Dendritic cell treated with granulocyte-macrophage colony-stimulating factor and Interleukin-4, amounts not matched to agents 40 ng/mL and 50 ng/mL, for 4 days (primary cell): ENCODE measurements at regions not wholly inside any gene's neighbourhood (a gene's known extent, or its start where the extent isn't known, plus 50 kb on each side); places are given as distances from the start of the nearest gene placed in this dataset.

Experiments used
- H3K27ac Mint-ChIP-seq: one replicate; pipeline ENCODE4 v1.8.0; 2022; ENCODE audit warnings: mild to moderate bottlenecking, mixed read lengths
- H3K27me3 Mint-ChIP-seq: one replicate; pipeline ENCODE4 v1.8.0; 2022; ENCODE audit warnings: mild to moderate bottlenecking, mixed read lengths
- H3K36me3 Mint-ChIP-seq: one replicate; pipeline ENCODE4 v1.8.0; 2022; ENCODE audit warnings: low read depth, mixed read lengths
- H3K4me1 Mint-ChIP-seq: one replicate; pipeline ENCODE4 v1.8.0; 2022; ENCODE audit warnings: low read depth, mixed read lengths
- H3K4me3 Mint-ChIP-seq: one replicate; pipeline ENCODE4 v1.8.0; 2022; ENCODE audit warnings: mild to moderate bottlenecking, moderate library complexity, mixed read lengths
- H3K9me3 Mint-ChIP-seq: one replicate; pipeline ENCODE4 v1.8.0; 2022; ENCODE audit warnings: mixed read lengths
- intact Hi-C: fragments of 100-400 bp; cut with micrococcal nuclease; formaldehyde crosslinking; loops from one replicate; pipeline ENCODE4 v1.15.0; 2022

GRCh38 chr18:56326336-56327072 is 311.9 kb downstream of the TXNL1 start:
- Mint-ChIP-seq H3K4me1 (peaks cover 2% of the 10 kb centered on the region), H3K27ac (no peak overlapping the region), H3K36me3 (no peaks in the 10 kb centered on the region), H3K9me3 (no peaks in the 10 kb centered on the region), H3K4me3 (no peak overlapping the region), H3K27me3 (no peaks in the 10 kb centered on the region)
- intact Hi-C loops: no loop called here

- Mint-ChIP-seq H3K4me1 (peaks cover 20% of the 10 kb centered on the region), H3K36me3 (no peaks in the 10 kb centered on the region), H3K27ac (no peak overlapping the region), H3K27me3 (no peaks in the 10 kb centered on the region), H3K9me3 (no peaks in the 10 kb centered on the region), H3K4me3 (no peak overlapping the region)
- intact Hi-C loops: no loop called here
These were observed 314.7 kb downstream of the TXNL1 start for GRCh38 chr18:56323673-56324072.

GRCh38 chr18:56322406-56322805 is 316.0 kb downstream of the TXNL1 start:
- Mint-ChIP-seq H3K4me1 (peaks cover 28% of the 10 kb centered on the region), H3K9me3 (no peaks in the 10 kb centered on the region)
- intact Hi-C loops: no loop called here

GRCh38 chr18:56321470-56321869 is 316.9 kb downstream of the TXNL1 start:
- no peaks in the 10 kb centered on the region for H3K9me3 Mint-ChIP-seq
- no peak overlapping the region for H3K27ac Mint-ChIP-seq
- H3K4me3 Mint-ChIP-seq: no peak overlapping the region
- no peaks in the 10 kb centered on the region for H3K27me3 Mint-ChIP-seq
- H3K36me3 Mint-ChIP-seq: no peaks in the 10 kb centered on the region
- H3K4me1 Mint-ChIP-seq: peaks cover 28% of the 10 kb centered on the region
- intact Hi-C loops: no loop called here

More at GRCh38 chr18:56322406-56322805, 316.0 kb downstream of the TXNL1 start:
- Mint-ChIP-seq H3K27me3 (no peaks in the 10 kb centered on the region), H3K27ac (no peak overlapping the region), H3K36me3 (no peaks in the 10 kb centered on the region), H3K4me3 (no peak overlapping the region)

- Mint-ChIP-seq H3K27ac (no peak overlapping the region), H3K4me3 (no peak overlapping the region), H3K36me3 (no peaks in the 10 kb centered on the region), H3K9me3 (no peaks in the 10 kb centered on the region), H3K27me3 (no peaks in the 10 kb centered on the region), H3K4me1 (peaks cover 28% of the 10 kb centered on the region)
- intact Hi-C loops: no loop called here
These were observed 318.4 kb downstream of the TXNL1 start for GRCh38 chr18:56319953-56320352.

GRCh38 chr18:56316727-56317126 is 321.7 kb downstream of the TXNL1 start:
- Mint-ChIP-seq H3K36me3 (no peaks in the 10 kb centered on the region), H3K4me1 (peaks cover 28% of the 10 kb centered on the region), H3K27me3 (no peaks in the 10 kb centered on the region), H3K4me3 (no peak overlapping the region), H3K9me3 (no peaks in the 10 kb centered on the region), H3K27ac (no peak overlapping the region)
- intact Hi-C loops: no loop called here

- H3K27me3 Mint-ChIP-seq: no peaks in the 10 kb centered on the region
- peaks cover 15% of the 10 kb centered on the region for H3K4me1 Mint-ChIP-seq
- no peaks in the 10 kb centered on the region for H3K36me3 Mint-ChIP-seq
- H3K4me3 Mint-ChIP-seq: no peak overlapping the region
- H3K9me3 Mint-ChIP-seq: no peaks in the 10 kb centered on the region
- intact Hi-C loops: no loop called here
- no peak overlapping the region for H3K27ac Mint-ChIP-seq
These were observed 323.0 kb downstream of the TXNL1 start for GRCh38 chr18:56315363-56315762.

GRCh38 chr18:56314396-56314795 is 324.0 kb downstream of the TXNL1 start:
- Mint-ChIP-seq H3K4me3 (no peak overlapping the region), H3K4me1 (peaks cover 7% of the 10 kb centered on the region), H3K27ac (no peak overlapping the region), H3K9me3 (no peaks in the 10 kb centered on the region), H3K27me3 (no peaks in the 10 kb centered on the region), H3K36me3 (no peaks in the 10 kb centered on the region)
- intact Hi-C loops: no loop called here

- H3K4me3 Mint-ChIP-seq: no peak overlapping the region
- intact Hi-C loops: no loop called here
- no peaks in the 10 kb centered on the region for H3K9me3 Mint-ChIP-seq
- no peaks in the 10 kb centered on the region for H3K36me3 Mint-ChIP-seq
- peaks cover 6% of the 10 kb centered on the region for H3K4me1 Mint-ChIP-seq
- H3K27ac Mint-ChIP-seq: no peak overlapping the region
- H3K27me3 Mint-ChIP-seq: no peaks in the 10 kb centered on the region
These were observed 325.6 kb downstream of the TXNL1 start for GRCh38 chr18:56312551-56313335.

GRCh38 chr18:56309104-56309503 is 329.3 kb downstream of the TXNL1 start:
- H3K36me3 Mint-ChIP-seq: no peaks in the 10 kb centered on the region
- H3K4me3 Mint-ChIP-seq: no peak overlapping the region
- H3K4me1 Mint-ChIP-seq: peaks cover 13% of the 10 kb centered on the region
- no peak overlapping the region for H3K27ac Mint-ChIP-seq
- H3K27me3 Mint-ChIP-seq: no peaks in the 10 kb centered on the region
- no peaks in the 10 kb centered on the region for H3K9me3 Mint-ChIP-seq
- intact Hi-C loops: no loop called here

- Mint-ChIP-seq H3K36me3 (no peaks in the 10 kb centered on the region), H3K27me3 (no peaks in the 10 kb centered on the region), H3K4me1 (peaks cover 13% of the 10 kb centered on the region), H3K4me3 (no peak overlapping the region), H3K27ac (no peak overlapping the region), H3K9me3 (no peaks in the 10 kb centered on the region)
- intact Hi-C loops: no loop called here
These were observed 330.8 kb downstream of the TXNL1 start for GRCh38 chr18:56307354-56308170.

- no peak overlapping the region for H3K4me3 Mint-ChIP-seq
- H3K36me3 Mint-ChIP-seq: no peaks in the 10 kb centered on the region
- no peaks in the 10 kb centered on the region for H3K27me3 Mint-ChIP-seq
- intact Hi-C loops: no loop called here
- no peak overlapping the region for H3K27ac Mint-ChIP-seq
- peaks cover 13% of the 10 kb centered on the region for H3K4me1 Mint-ChIP-seq
- H3K9me3 Mint-ChIP-seq: no peaks in the 10 kb centered on the region
These were observed 331.6 kb downstream of the TXNL1 start for GRCh38 chr18:56306797-56307196.

GRCh38 chr18:56305583-56305982 is 332.8 kb downstream of the TXNL1 start:
- Mint-ChIP-seq H3K4me3 (no peak overlapping the region), H3K27me3 (no peaks in the 10 kb centered on the region), H3K9me3 (no peaks in the 10 kb centered on the region), H3K4me1 (peaks cover 13% of the 10 kb centered on the region), H3K36me3 (no peaks in the 10 kb centered on the region), H3K27ac (no peak overlapping the region)
- intact Hi-C loops: no loop called here

GRCh38 chr18:56302156-56302555 is 336.2 kb downstream of the TXNL1 start:
- no peak overlapping the region for H3K27ac Mint-ChIP-seq
- H3K27me3 Mint-ChIP-seq: no peaks in the 10 kb centered on the region
- peaks cover 7% of the 10 kb centered on the region for H3K4me1 Mint-ChIP-seq
- no peaks in the 10 kb centered on the region for H3K36me3 Mint-ChIP-seq
- H3K9me3 Mint-ChIP-seq: no peaks in the 10 kb centered on the region
- intact Hi-C loops: no loop called here
- H3K4me3 Mint-ChIP-seq: no peak overlapping the region
